OCI-LY3 (cell line): ENCODE measurements at regions not wholly inside any gene's neighbourhood (a gene's known extent, or its start where the extent isn't known, plus 50 kb on each side); places are given as distances from the start of the nearest gene placed in this dataset.
"Not testable (repeated sequence)": the region's sequence is repeated elsewhere in the genome, so short reads cannot be mapped to it uniquely, and the experiment has no call there.

Experiments used
- H2AFZ ChIP-seq: fragments of 200-600, 300-600 bp; shearing (Covaris generic); 2 replicates; pipeline ENCODE4 v1.6.0; 2014; ENCODE audit warnings: antibody characterized with exemption, low read depth, low read length
- H3K27ac ChIP-seq: fragments of 200-600, 300-600 bp; sonication (generic); 2 replicates; pipeline ENCODE4 v1.5.1; 2014; ENCODE audit warnings: mild to moderate bottlenecking, low read length, moderate library complexity, mixed read lengths
- H3K27me3 ChIP-seq: fragments of 200-600, 300-600 bp; sonication (generic); 2 replicates; pipeline ENCODE4 v1.6.1; 2014; ENCODE audit warnings: low read depth, low read length, mixed read lengths
- H3K36me3 ChIP-seq: fragments of 200-600, 300-600 bp; sonication (generic); replicated peaks from 2 replicates; pipeline ENCODE3; 2014; ENCODE audit warnings: low read depth, low read length, mixed read lengths
- H3K4me1 ChIP-seq: fragments of 300-600, 200-600 bp; sonication (generic); 2 replicates; pipeline ENCODE4 v1.6.1; 2014; ENCODE audit warnings: low read length, mixed read lengths
- H3K4me2 ChIP-seq: fragments of 200-600, 300-600 bp; sonication (generic); 2 replicates; pipeline ENCODE4 v1.6.1; 2014; ENCODE audit warnings: low read length, mixed read lengths
- H3K4me3 ChIP-seq: fragments of 300-600, 200-600 bp; sonication (generic); 2 replicates; pipeline ENCODE4 v1.5.1; 2014; ENCODE audit warnings: antibody characterized with exemption, mild to moderate bottlenecking, low read length, moderate library complexity
- H3K79me2 ChIP-seq: fragments of 300-600, 200-600 bp; shearing (Covaris generic); 2 replicates; pipeline ENCODE4 v1.6.1; 2014; ENCODE audit warnings: mild to moderate bottlenecking, low read length, mixed read lengths
- H3K9ac ChIP-seq: fragments of 300-600, 200-600 bp; shearing (Covaris generic); 2 replicates; pipeline ENCODE4 v1.6.0; 2014; ENCODE audit warnings: mild to moderate bottlenecking, low read length, moderate library complexity
- H3K9me3 ChIP-seq: fragments of 200-600, 300-600 bp; shearing (Covaris generic); 2 replicates; pipeline ENCODE4 v1.6.1; 2014; ENCODE audit warnings: low read length, mixed read lengths; ENCODE audit not compliant: insufficient read depth
- H4K20me1 ChIP-seq: fragments of 200-600, 300-600 bp; sonication (generic); 2 replicates; pipeline ENCODE4 v1.6.1; 2016; ENCODE audit warnings: low read length, mixed read lengths; ENCODE audit not compliant: insufficient read depth
- CTCF ChIP-seq: fragments of 200-600, 300-600 bp; sonication (generic); IDR thresholded peaks from 2 replicates; pipeline ENCODE4 v1.5.1; 2014; ENCODE audit warnings: antibody characterized with exemption, low read length, low read depth
- EZH2phosphoT487 ChIP-seq: fragments of 200-600 bp; shearing (Covaris generic); IDR thresholded peaks from 2 replicates; pipeline ENCODE4 v1.6.1; 2018; ENCODE audit warnings: antibody characterized with exemption, mixed run types, low read depth

- no peak overlapping the region for H2AFZ ChIP-seq
- H3K4me3 ChIP-seq, result no peak overlapping the region
- no peaks in the 10 kb centered on the region for H3K79me2 ChIP-seq
- no peak overlapping the region for H3K9ac ChIP-seq
- H3K9me3 ChIP-seq, result no peaks in the 10 kb centered on the region
- H4K20me1 ChIP-seq, result no peaks in the 10 kb centered on the region
- H3K36me3 ChIP-seq, result no peaks in the 10 kb centered on the region
- no peak overlapping the region for H3K27ac ChIP-seq
- H3K4me1 ChIP-seq, result peaks cover 15% of the 10 kb centered on the region
- TF ChIP-seq CTCF (no peak), EZH2phosphoT487 (no peak)
- H3K4me2 ChIP-seq, result no peak overlapping the region
- peaks cover 2% of the 10 kb centered on the region; the same call in 1 of the 2 replicates for H3K27me3 ChIP-seq
These were observed 254.5 kb downstream of the SPRY1 start for GRCh38 chr4:123651066-123651465.

GRCh38 chr4:123651536-123652180, 255.1 kb downstream of the SPRY1 start:
- H3K9ac ChIP-seq, result no peak overlapping the region
- no peak overlapping the region for H3K27ac ChIP-seq
- no peak overlapping the region for H3K4me2 ChIP-seq
- no peak overlapping the region for H2AFZ ChIP-seq
- H3K27me3 ChIP-seq, result peaks cover 2% of the 10 kb centered on the region; the same call in 1 of the 2 replicates
- no peaks in the 10 kb centered on the region for H3K36me3 ChIP-seq
- H3K79me2 ChIP-seq, result no peaks in the 10 kb centered on the region
- H4K20me1 ChIP-seq, result no peaks in the 10 kb centered on the region
- H3K9me3 ChIP-seq, result no peaks in the 10 kb centered on the region
- TF ChIP-seq EZH2phosphoT487 (no peak), CTCF (no peak)
- no peak overlapping the region for H3K4me3 ChIP-seq
- H3K4me1 ChIP-seq, result peaks cover 15% of the 10 kb centered on the region

DNA sequence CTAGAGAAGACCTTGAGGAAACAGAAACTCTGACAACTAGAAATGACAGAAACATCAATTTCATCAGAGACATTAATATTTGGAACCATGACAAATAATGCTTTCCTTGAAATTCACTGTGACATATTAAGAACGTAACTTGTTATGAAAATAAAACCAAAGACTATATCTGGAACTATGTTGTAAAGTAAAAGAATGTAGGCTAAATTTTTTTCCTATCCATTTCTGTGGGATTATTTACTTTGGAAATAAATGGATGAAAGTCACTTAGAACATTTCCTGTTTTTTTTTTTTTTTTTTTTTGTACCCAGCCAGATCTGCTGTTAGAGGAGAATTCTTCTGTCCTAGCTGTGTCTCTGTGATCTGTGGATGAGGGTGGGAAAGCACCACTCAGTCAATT, 255.9 kb downstream of the SPRY1 start:
- Histone ChIP-seq H3K9me3 (no peaks in the 10 kb centered on the region), H3K4me3 (no peak overlapping the region), H3K27me3 (peaks cover 2% of the 10 kb centered on the region; the same call in 1 of the 2 replicates), H3K27ac (no peak overlapping the region), H3K4me1 (peaks cover 15% of the 10 kb centered on the region), H3K9ac (no peak overlapping the region), H3K36me3 (no peaks in the 10 kb centered on the region), H3K4me2 (no peak overlapping the region), H3K79me2 (no peaks in the 10 kb centered on the region), H2AFZ (no peak overlapping the region), H4K20me1 (no peaks in the 10 kb centered on the region)
- TF ChIP-seq EZH2phosphoT487, result no peak
- TF ChIP-seq CTCF, result no peak

- Histone ChIP-seq H3K4me2 (no peak overlapping the region), H3K27ac (no peak overlapping the region), H3K4me3 (no peak overlapping the region), H3K27me3 (0 out of 2 replicates have a peak, but pooled peaks cover 2% of the 10 kb centered on the region), H2AFZ (no peak overlapping the region), H4K20me1 (no peaks in the 10 kb centered on the region), H3K4me1 (peaks cover 15% of the 10 kb centered on the region), H3K9ac (no peak overlapping the region), H3K9me3 (no peaks in the 10 kb centered on the region), H3K79me2 (no peaks in the 10 kb centered on the region), H3K36me3 (no peaks in the 10 kb centered on the region)
- TF ChIP-seq CTCF, result no peak
- no peak for TF ChIP-seq EZH2phosphoT487
These were observed 256.6 kb downstream of the SPRY1 start for GRCh38 chr4:123653236-123653635.

DNA sequence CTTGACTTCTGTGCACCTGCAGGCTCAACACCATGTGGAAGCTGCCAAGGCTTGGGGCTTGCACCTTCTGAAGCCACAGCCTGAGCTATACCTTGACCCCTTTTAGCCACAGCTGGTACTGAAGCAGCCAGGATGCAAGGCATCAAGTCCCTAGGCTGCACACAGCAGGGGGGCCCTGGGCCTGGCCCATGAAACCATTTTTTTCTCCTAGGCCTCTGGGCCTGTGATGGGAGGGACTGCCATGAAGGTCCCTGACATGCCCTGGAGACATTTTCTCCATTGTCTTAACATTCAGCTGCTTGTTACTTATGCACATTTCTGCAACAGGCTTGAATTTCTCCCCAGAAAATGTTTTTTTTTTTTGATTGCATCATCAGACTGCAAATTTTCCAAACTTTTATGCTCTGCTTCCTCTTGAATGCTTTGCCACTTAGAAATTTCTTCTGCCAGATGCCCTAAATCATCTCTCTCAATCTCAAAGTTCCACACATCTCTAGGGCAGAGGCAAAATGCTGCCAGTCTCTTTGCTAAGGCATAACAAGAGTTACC, 260.2 kb downstream of the SPRY1 start:
- not testable (repeated sequence) for H3K4me1 ChIP-seq, H3K9ac ChIP-seq, H3K36me3 ChIP-seq, H2AFZ ChIP-seq, H4K20me1 ChIP-seq, H3K4me3 ChIP-seq, H3K79me2 ChIP-seq, H3K9me3 ChIP-seq, H3K4me2 ChIP-seq, H3K27ac ChIP-seq
- peaks cover 14% of the 10 kb centered on the region for H3K27me3 ChIP-seq

GRCh38 chr4:123657606-123658005, 261.0 kb downstream of the SPRY1 start:
- peaks cover 14% of the 10 kb centered on the region for H3K27me3 ChIP-seq
- not testable (repeated sequence) for H3K4me3 ChIP-seq, H4K20me1 ChIP-seq, H3K9ac ChIP-seq, H3K36me3 ChIP-seq, H2AFZ ChIP-seq, H3K9me3 ChIP-seq, H3K4me2 ChIP-seq, H3K27ac ChIP-seq, H3K79me2 ChIP-seq, H3K4me1 ChIP-seq
